IPS-18c (cell line): ENCODE measurements at regions not wholly inside any gene's neighbourhood (a gene's known extent, or its start where the extent isn't known, plus 50 kb on each side); places are given as distances from the start of the nearest gene placed in this dataset.
"Not testable (repeated sequence)": the region's sequence is repeated elsewhere in the genome, so short reads cannot be mapped to it uniquely, and the experiment has no call there.

Experiments used
- H3K4me3 ChIP-seq: 2 replicates; pipeline ENCODE4 v1.7.0; 2013; ENCODE audit warnings: low read depth, mild to moderate bottlenecking, low read length, moderate library complexity; ENCODE audit not compliant: insufficient read depth
- H3K9me3 ChIP-seq: one replicate; pipeline ENCODE4 v1.6.1; 2013; ENCODE audit warnings: mild to moderate bottlenecking, low read length, moderate library complexity; ENCODE audit not compliant: control insufficient read depth, insufficient read depth

DNA sequence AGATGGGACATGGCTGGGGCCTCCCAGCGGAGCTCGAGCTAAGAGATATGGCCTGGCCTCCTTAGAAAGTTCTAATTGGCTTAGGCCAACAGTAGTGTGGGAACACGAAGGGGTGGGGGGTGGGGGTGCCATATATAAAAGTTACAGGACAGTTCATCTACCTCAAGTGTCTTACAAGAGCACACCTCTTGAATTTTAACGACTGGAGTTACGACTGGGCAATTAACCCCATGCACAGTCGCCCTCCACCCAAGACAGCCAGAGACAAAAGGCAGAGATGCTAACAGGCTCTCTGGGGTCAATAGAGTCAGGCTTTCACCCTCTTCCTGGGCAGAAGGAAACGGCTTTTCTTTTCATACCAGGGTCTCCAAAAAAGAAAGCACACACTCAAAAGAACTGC lies 302.2 kb downstream of the BCOR start:
- H3K9me3 ChIP-seq, result peaks cover 8% of the 10 kb centered on the region
- no peak overlapping the region for H3K4me3 ChIP-seq

DNA sequence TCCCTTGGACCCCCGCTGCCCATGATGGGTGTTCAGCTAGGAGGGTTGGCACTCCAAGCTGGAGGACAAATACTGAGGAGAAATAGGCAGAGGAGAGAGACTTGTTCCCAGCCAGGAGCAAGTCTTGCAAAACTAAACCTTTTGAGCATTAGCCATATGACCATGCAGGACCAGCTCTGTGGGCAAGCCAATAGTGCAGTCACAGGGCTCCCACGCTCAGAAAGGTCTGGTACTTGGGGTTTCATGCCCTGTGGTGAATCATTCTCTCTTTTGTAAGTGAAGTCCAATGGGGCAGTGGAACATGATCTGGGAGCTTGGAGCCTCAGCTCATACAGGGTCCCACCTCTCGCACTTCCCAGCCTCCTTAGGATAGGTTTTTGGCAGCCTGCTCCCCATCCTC lies 300.9 kb downstream of the BCOR start:
- Histone ChIP-seq H3K9me3 (peaks cover 5% of the 10 kb centered on the region), H3K4me3 (no peak overlapping the region)

DNA sequence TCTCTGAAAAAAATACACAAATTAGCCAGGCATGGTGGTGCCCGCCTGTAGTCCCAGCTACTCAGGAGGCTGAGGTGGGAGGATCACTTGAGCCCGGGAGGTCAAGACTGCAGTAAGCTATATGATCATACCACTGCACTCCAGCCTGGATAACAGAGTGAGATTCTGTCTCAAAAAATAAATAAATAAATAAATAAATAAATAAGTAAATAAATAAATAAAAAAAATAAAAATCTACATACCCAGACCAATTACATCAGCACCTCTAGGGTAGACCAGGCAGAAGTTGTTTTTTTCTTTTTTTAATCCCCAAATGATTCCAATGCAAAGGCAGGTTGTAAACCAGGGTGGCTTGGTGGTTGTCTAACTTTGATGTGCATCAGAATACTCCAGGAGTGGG lies 299.3 kb downstream of the BCOR start:
- not testable (repeated sequence) for H3K9me3 ChIP-seq

DNA sequence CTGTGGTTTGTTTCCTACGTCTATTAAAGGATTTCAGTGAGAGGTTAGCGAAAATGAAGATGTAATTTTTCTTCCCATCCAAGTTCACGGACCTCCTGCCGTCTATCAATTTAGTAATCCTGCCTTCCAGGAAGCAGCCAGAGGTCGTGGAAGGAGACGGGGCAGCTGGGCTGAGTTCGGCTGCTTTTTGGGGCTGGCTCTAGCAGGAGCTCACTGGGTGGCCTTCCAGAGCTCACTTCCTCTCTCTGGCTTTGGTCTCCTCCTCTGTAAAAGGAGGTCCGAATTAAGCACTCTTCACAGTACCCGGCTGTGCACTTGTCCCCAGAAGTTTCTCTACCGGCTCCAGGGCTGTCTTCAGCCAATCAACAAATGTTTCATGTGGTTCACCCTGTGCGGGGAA lies 295.4 kb downstream of the BCOR start:
- Histone ChIP-seq H3K9me3 (no peaks in the 10 kb centered on the region), H3K4me3 (no peak overlapping the region)

More for the DNA sequence above, 299.3 kb downstream of the BCOR start:
- H3K4me3 ChIP-seq, result not testable (repeated sequence)

DNA sequence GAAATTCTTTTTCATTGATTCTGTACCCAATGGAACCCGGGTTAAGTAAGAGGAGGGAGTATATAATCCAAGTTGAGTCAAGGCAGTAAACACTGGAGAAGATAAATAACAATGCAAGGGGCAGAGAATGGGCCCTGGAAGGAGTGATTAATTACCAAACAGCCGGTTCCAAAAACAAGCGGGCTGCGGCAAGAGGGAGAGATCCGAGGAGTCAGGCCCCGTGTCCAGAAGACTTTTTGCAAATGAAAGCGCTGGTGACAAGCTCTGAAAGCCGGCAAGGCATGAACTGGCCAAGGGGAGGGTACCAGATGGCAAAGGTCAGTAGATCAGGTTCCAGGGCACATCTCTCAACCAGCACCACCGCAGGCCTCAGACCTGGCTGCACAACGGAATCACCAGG lies 294.9 kb downstream of the BCOR start:
- Histone ChIP-seq H3K4me3 (no peak overlapping the region), H3K9me3 (no peaks in the 10 kb centered on the region)

DNA sequence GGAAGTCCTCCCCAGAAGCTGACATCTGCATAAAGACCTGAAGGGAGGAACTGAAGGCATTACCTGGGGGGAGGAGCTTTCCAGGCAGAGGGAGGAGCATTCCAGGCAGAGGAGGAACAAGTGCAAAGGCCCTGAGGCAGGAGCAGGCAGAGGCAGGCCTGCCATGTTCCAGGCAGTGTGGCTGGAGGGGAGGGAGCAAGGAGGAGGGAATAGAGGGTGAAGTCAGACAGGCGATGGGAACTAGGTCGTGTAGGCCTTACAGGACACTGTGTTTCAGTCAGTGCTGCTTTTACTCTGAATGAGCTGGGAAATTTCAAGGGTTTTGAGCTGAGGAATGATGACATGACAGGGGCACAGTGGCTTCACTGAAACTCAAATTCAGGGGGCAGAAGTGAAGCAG lies 292.7 kb downstream of the BCOR start:
- Histone ChIP-seq H3K4me3 (no peak overlapping the region), H3K9me3 (no peaks in the 10 kb centered on the region)

DNA sequence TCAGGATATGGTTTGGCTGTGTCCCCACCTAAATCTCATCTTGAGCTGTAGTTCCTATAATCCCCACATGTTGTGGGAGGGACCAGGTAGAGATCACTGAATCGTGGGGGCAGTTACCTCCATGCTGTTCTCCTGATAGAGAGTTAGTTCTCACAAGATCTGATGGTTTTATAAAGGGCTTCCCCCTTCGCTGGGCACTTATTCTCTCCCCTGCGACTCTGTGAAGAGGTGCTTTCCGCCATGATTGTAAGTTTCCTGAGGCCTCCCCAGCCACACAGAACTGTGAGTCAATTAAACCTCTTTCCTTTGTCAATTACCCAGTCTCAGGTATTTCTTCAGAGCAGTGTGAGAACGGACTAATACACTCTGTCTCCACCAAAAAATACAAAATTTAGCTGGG lies 291.9 kb downstream of the BCOR start:
- Histone ChIP-seq H3K9me3 (no peaks in the 10 kb centered on the region), H3K4me3 (no peak overlapping the region)

DNA sequence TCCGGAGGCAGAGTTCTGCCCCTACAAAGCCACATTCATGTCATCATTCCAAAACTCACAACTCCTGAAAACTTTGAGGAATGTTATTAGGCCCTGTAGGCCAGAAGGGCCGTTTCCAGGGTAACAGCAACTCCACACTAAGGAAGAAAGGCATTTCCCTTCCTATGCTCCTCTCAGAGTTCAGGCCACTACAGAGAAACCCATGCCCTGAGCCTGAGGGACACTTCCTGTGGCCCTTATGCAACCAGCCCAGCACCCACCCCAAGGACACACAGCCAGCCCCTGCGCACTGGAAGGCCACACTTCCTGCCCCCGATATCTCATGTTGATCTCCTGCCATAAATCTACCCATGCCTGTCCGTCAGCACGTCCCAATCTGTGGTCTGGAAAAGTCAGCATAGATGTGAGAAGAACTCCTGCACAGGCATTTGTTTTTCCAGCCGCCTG lies 289.3 kb downstream of the BCOR start:
- no peak overlapping the region for H3K4me3 ChIP-seq
- H3K9me3 ChIP-seq, result no peaks in the 10 kb centered on the region

DNA sequence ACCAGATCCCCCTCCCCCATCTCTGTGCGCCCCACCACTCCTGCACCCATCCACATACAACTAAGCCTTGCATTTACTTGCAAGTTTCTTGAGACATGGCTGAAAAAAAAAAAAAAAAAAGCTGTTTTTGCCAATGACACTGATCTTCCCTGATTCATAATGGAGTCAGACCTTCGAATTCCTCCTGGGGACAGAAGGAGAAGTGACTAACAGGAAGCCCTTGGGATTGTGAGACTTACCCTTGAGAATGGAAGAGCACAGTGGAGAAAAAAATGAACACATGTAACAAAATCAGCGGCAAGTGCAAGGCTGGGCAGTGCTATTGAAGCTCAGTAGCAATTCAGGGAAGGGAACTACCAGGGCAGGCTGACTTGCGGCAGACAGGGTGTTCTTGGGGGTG lies 288.4 kb downstream of the BCOR start:
- Histone ChIP-seq H3K9me3 (peaks cover 3% of the 10 kb centered on the region), H3K4me3 (no peak overlapping the region)

DNA sequence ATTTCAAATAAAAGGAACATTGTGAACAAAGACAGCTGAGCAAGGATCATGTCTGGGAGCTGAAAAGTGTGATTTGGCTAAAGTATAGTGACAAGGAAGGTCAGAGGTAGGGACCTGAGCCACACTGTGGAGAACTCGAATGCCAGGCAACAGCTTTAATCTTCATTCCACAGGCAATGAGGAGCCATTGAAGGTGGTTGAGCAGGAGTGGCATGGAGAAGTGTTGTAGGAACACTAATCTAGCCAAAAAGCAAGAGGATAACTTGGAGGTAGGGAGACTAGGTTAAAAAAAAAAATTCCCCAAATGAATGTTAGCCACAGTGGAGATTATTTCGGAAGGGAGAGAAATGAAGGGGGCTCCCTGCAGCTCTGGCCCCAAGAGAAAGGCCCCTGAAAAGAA lies 286.9 kb downstream of the BCOR start:
- no peak overlapping the region for H3K4me3 ChIP-seq
- peaks cover 10% of the 10 kb centered on the region for H3K9me3 ChIP-seq

DNA sequence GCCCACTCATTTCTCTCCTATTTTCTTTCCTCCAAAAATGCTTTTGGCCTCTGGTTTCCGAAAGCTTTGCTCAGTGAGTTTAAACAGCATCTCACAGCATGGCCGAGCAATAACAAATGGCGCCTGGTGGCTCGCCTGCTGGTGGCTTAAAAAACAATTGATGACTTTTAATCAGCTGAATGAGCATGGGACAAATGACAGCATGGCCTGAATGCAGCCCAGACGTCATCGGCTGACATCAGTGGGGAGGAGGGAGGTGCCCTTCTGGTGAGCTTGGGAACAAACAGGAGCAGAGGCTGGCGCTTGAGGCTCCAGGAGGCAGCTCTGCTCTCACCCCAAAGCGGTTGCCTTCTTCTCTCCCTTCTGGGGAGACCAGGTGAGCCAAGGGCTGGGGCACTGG lies 286.4 kb downstream of the BCOR start:
- H3K9me3 ChIP-seq, result peaks cover 10% of the 10 kb centered on the region
- no peak overlapping the region for H3K4me3 ChIP-seq

DNA sequence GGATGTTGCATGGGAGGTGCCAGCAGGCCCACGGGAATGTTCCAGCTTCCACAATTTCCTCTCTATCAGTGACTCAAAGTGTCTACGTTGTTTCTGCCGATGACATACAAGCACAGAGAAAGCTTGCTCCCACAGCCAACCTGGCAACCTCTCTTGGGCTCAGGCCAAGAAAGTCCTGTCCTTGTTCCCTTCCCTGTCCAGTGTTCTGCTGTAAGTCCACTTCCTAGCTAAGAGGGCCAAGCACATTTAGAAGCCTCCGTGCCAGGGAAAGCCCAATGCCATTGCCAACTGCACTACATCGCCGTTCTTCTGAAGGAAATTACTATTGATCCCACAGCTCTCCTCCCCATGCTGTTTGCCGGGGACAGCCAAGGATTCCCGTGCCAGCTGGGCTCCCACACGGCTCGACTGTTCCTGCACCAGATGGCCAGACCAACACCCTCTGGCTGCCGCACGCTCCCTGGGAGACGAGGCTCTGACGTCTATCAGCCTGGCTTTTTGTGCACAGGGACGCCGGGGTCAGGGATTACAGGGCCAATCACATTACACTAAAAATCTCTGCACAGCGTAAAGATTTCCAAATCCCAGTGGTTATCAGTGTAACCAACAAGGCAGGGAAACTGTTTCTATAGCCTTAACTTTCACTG lies 284.0 kb downstream of the BCOR start:
- Histone ChIP-seq H3K4me3 (no peak overlapping the region), H3K9me3 (peaks cover 10% of the 10 kb centered on the region)

DNA sequence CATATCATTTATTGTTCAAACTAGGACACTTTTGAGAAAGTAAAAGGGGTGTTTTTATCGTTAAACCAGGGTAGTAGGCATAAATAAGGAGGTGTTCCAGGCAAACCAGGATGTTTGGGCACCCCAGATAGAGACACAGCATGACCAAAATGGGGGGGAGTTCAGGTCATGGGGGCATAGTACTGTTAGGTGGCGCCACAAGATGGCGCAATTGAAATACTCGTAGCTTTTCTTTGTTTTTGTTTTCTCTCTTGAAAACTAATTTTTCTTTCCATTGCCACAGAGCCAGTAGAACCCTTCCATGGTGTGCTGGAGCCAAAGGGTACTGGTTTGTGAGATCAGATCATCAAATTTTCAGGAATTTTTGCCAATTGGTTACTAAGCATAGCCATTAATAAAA lies 283.4 kb downstream of the BCOR start:
- Histone ChIP-seq H3K9me3 (peaks cover 10% of the 10 kb centered on the region), H3K4me3 (no peak overlapping the region)

DNA sequence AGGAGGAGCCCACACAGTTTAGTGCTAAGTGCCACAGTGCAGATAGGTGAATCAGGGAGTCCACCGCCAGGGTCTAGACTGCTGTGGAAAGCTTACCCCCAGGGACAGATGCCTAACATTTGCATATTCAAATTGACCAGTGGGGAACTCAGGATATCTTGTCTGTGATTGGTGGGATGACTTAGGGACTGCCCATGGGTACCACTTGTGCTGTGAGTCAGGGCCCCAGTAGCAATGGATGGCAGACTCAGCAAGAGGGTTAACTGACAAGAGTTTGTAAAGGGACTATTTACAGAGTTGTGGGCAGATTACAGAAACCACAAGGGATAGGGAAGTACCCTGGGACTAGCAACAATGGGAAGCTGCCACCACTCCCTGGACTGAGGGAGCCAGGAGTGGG lies 282.1 kb downstream of the BCOR start:
- Histone ChIP-seq H3K9me3 (peaks cover 10% of the 10 kb centered on the region), H3K4me3 (no peak overlapping the region)

DNA sequence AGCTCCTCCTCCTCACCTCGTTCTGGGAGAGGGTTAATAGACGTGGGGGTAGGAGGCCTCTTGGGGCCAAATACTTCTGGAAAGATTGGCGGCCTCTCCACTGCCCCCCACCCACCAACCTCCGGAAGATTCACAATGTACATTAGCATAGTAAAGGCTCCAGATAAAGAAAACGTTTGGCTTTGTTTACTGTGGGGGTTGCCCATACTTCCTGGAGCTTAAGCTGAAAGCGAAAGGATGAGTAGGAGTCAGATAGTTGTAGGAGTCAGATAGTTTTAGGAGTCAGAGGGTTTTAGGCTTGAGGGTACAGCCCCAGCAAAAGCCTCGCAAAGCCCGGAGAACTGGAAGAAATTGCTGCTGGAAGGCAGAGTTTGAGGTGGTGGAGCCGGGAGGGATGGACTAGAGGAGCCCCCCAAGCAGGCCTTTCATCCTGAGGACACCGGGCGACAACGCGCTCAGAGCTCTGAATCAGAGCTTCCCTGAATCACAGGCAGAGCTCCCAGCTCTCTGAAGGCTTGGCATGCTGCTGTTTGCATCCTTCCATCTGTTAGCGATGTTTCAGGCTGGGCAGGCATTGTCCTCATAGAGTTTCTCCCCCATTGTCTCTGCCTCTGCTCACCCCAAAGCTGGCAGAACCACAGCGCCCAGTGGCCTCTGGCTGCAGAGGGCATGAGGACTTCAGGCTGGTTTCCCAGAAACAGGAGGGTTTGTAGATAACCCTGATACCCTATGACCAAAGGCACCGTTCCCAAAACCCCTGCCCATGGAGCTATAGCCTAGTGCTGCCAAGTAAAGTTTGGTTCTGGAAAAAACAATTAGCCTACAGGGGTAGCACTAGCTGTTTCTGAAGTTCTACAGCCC lies 280.7 kb downstream of the BCOR start:
- no peak overlapping the region; the same call in 1 of the 2 replicates for H3K4me3 ChIP-seq
- H3K9me3 ChIP-seq, result peaks cover 10% of the 10 kb centered on the region

DNA sequence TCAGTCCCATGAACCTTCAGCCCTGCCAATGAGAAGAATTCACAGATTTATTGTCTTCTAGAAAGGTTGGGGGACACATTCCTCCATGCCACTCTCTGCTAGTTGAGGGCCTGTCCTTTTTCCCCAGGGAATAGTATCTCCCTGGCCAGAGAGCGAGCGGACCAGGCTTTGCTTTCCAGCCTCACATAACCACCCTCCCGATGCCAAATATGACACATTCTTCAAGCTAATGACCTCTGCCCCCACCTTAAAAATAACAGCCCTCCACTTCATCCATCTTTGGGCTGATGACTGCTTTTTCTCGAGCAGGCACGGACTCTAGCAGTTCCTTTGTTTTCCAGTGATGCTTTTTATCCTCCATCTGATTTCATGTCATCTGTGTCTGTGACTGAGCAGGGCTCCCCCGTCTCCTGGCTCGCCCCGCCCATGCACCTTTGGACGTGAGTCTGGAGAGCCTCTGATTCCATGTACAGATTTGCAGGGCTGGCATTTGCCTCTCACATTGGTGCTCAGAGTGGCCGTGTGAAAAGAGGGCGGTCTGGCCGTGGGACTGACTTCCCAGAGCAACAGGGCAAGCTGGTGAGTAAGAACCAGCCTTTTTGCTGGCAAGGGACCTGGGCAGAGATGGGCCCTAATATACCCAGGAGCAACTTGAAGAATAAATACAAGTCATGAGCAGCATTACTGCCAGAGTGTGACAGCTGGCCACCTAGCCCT lies 279.8 kb downstream of the BCOR start:
- Histone ChIP-seq H3K4me3 (no peak overlapping the region), H3K9me3 (peaks cover 14% of the 10 kb centered on the region)

DNA sequence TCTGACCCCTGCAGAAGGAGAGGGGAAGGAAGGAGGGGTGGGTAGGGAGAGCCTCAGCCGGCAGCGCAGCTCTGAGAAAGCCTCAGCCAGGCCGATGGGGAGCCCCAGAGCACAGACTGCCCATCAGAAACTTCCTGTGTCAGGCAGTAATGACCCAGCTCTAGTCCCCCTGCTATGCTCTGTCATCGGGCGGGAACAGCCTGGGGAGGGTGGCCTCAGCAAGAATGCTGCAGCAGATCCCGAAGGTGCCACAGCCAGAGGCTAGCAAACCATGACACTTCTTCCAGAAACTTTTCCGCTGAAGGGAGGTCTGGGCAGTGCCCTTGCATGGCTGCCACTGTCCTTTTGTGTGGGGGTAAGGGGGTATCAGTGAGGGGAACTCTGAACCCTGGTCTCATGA lies 279.0 kb downstream of the BCOR start:
- Histone ChIP-seq H3K9me3 (peaks cover 14% of the 10 kb centered on the region), H3K4me3 (no peak overlapping the region)
